GM18502 (cell line): ENCODE measurements at regions not wholly inside any gene's neighbourhood (a gene's known extent, or its start where the extent isn't known, plus 50 kb on each side); places are given as distances from the start of the nearest gene placed in this dataset.
A peak's percentile ranks its signal among the peaks of the same experiment; 100 is the strongest.

Experiments used
- ATAC-seq: cut with Tn5 transposase; IDR thresholded peaks from one replicate; pipeline ENCODE4 v1.9.1; 2021; ENCODE audit warnings: mild to moderate bottlenecking; ENCODE audit not compliant: unreplicated experiment, poor library complexity

DNA sequence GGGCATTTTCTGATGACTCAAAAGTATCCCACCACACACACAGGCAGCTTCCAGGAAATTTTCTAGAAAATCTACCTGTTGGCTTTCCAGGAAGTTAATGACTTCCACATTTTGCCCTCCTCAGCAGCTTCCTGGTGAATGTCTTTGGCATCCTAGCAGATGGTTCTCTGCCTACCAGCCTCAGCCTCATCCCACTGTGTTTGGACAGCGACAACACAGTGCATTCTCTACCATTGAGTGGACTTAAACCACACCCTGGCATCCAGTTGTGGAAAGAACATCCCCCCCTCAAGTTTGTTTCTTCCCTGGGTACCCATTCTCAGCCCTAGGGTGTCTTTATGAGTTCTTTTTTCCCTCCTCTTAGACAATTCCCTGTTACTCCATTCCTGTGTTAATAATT is 50.8 kb upstream of the GADL1 start:
- ATAC-seq, result no peak

DNA sequence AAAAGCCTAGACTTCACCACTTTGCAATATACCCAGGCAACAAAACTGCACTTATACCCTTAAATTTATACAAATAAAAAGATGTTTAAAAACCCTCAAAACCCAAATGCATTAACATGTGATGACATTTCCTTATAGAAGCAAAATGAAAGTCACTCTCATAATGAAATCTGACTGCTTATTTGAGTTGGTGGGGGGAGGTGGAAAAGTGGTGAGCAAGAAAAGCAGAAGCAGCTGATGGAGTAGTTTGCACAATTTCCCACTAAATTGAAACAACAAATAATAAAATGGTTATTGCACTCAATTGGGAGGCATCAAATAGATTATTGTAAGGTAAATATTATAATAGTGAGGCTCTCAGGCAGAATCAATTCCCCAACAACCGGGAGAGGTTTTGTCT is 54.0 kb upstream of the GADL1 start:
- ATAC-seq, result no peak

DNA sequence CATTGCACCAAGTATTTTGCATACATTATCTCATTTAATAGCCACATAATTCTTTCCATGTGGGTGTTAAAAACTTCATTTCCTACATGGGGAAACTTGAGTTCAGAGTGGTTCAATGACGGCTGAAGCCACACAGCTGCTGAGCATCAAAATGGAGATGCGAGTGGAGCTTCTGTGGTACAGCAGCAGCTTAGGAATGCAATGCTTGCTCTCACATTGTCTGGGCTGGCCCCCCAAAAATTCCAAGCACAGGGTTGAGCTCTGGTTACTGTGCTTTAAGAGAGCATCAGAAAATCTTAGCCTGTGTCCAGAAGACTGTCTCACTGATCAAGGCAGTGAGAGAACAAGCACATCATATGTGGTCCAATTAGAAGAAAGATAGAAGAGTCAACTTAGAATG is 57.4 kb upstream of the GADL1 start:
- no peak for ATAC-seq

DNA sequence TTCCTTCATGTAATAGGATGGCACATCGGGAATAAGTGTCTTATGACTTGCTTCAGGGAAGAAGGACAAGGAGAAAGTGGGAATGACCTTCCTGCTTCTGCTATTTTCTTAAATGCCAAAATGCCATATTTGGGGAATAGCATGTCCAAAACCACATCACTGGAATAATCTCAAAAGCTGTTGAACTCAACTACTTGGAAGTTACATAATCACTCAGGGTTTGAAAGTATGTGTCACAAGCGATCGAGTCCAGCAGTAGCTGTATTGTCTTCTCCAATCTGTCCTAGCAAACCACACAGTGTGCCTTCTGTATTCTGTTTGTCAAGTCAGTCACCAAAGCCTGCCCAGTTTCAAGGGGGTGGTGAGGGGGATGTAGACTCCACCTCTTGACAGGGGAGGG is 58.3 kb upstream of the GADL1 start:
- no peak for ATAC-seq

DNA sequence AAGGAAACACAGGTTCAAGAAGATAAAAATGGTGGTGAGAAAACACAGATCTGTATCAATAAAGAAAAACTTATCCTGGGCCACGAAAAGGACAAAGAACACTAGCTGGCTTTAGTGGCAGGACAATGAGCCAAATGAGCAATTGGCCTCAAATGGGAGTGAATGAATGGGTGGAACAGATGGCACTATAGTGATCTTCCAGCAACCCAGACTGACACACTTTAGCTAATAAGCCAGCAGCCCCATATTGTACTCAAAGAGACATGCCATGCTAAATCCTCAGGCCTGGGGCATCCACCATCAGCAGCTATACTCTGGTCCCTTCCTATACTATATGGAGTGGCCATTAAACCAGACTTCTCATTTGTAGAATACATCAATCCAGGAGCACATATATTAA is 60.0 kb upstream of the GADL1 start:
- no peak for ATAC-seq

DNA sequence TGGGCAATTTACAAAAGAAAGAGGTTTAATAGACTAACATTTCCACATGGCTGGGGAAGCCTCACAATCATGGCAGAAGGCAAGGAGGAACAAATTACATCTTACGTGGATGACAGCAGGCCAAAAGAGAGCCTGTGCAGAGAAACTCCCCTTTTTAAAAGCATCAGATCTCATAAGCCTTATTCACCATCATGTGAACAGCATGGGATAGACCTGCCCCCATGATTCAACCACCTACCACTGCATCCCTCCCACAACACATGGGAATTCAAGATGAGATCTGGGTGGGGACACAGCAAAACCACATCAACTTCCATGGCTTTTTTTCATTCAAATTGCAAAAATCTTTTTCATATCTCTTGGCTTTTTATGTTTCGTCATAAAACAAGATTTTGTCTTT is 67.6 kb upstream of the GADL1 start:
- ATAC-seq, result no peak

DNA sequence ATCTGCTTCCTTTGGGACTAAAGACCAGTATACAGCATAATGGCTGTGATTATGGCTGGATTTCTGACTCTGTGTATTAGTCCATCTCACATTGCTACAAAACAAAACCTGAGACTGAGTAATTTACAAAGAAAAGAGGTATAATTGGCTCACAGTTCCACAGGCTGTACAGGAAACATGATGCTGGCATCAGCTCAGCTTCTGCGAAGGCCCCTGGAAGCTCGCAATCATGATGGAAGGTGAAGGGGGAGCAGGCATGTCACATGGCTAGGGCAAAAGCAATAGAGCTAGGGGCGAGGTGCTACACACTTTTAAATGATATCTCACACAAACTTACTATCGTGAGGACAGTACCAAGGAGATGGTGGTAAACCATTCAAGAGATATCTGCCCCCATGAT is 68.0 kb upstream of the GADL1 start:
- ATAC-seq, result no peak

DNA sequence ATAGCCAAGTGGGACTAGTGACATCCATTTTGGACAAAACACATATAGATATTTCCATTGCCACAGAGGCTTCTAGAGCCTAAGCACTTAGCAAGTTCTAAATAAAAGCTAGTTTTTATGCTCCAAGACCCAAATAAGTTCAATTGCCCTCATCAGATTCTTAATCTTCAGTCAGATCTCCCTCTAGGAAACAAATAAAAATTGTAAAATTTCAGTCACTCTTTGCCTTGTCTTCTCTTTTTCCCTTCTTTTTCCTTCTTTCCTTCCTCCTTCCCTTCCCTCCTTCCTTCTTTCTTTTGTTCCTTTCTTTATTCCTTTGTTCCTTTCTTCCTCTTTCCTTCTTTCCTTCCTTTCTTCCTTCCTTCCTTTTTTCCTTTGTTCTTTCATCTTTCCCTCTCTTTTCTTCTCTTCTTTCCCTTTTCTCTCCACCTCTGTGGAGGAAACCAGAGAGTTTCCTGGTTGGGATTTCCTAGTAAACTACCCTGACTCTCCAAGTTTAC is 68.8 kb upstream of the GADL1 start:
- ATAC-seq, result no peak

DNA sequence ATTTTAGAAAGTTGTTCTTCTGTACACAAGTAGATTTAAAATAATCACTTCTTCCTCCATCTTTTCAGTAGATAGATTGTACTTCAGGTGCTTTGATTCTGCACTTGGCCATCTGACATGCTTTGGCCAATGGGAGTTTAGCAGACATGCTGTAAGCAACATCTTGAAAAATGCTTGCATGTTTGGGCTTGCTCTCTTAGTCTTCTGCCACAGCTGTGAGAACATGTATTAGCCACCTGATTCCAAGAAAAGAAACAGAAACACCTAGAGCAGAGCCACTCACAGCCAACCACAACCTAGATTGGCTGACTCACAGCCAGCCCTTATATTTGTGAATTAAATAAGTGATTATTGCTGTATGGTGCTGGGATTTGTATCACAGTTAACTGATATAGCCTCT is 70.2 kb upstream of the GADL1 start:
- peak; percentile 99 for ATAC-seq

DNA sequence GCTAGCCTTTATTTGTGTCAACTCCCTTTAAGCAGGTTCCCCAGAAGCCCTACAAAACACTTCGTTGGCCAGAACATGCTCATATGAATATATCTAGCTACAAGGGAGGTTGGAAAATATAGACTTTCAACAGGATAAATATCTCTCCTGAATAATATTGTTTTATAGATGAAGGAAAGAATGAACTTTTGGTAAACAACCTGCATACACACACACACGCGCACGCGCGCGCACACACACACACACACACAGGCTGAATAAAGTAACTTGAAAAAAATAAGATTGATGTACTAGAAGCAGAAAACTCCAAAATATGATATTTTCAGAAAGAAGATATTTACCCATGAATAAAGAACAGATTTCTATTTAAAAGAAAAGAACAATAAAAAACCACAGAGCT is 72.4 kb upstream of the GADL1 start:
- ATAC-seq, result no peak

DNA sequence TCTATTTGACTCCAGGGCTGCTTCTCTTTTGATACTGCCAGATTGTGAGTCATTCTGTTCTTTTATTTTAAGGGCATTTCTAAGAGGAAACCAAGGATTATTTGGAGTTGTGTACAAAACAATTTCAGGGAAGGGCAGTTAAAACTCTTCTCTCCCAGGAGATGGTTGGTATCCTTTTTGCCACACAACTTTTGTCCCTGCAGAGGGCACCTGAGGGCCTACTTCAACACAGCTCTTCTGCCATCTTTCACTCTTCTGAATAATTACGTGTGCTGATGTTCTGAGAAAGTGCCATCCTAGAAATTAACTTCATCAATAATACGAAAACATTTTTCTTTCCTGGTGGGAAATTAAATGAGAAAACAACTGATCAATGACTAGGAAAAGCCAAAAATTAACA is 75.7 kb upstream of the GADL1 start:
- no peak for ATAC-seq

DNA sequence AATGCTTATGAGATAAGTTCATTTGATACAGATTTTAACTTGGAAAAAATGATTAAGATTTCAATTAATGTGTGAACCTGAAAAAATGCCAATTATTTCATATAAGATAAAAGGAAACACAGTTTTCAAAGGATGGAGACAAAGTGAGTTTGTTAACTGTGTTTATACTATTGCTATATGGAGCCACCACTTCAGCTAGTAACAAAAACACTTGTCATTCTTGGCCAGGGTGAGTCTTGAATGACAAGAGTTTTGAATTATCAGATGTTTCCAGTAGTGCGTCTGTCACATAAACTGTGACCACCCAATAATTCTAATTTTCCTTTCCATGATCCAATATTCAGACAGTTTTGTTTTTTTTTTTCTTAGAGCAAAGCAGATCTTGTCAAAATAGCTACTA is 78.0 kb upstream of the GADL1 start:
- ATAC-seq, result no peak

DNA sequence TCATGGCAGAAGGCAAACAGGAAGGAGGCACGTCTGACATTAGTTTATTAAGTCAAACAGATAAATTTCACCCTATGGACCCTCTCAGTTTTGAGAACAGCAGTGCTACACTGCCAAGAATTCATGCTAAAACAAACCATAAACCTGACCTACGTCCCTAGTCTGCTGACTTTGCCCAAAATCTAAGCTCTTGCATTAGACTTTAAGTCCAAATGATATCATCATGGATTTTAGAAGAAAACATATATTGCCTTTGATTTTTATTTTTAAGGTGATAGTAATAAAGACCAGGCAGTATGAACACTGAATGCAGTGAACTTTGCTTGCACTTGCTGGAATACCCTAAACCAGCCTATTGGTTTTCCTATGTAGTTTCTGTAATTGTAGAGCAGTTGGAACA is 79.6 kb upstream of the GADL1 start:
- no peak for ATAC-seq

DNA sequence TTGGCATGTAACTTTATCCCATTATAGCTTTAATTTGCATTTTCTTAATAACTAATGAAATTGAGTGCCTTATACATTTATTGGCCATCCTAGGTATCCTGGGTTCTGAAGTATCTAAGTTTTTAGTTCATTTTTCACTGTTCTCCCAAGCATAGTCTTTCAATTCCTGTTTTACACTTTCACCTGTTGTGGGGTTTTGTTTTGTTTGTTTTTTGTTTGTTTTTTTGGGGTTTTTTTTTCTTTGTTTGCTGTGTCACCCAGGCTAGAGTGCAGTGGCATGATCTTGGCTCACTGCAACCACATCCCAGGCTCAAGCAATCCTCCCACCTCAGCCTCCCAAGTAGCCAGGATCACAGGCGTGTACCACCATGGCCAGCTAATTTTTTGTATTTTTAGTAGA is 83.1 kb upstream of the GADL1 start:
- ATAC-seq, result no peak

DNA sequence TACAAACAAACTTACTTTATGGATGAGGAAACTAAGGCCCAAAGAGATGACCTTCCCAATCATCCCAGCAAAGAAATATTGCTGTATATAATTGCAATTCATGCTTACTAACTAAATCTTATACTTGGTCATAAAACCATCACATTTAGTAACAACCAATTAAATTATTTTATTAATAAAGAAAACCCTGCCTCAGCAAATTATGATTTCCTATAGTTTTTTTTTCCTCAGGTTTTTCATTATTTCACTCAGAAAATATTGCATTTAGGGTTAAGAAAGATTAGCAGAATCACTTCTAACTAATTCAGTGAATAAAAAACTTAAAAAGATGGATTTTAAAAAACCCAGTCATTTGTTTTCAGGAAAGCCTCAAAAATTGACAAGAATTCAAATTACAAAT is 86.5 kb upstream of the GADL1 start:
- no peak for ATAC-seq

DNA sequence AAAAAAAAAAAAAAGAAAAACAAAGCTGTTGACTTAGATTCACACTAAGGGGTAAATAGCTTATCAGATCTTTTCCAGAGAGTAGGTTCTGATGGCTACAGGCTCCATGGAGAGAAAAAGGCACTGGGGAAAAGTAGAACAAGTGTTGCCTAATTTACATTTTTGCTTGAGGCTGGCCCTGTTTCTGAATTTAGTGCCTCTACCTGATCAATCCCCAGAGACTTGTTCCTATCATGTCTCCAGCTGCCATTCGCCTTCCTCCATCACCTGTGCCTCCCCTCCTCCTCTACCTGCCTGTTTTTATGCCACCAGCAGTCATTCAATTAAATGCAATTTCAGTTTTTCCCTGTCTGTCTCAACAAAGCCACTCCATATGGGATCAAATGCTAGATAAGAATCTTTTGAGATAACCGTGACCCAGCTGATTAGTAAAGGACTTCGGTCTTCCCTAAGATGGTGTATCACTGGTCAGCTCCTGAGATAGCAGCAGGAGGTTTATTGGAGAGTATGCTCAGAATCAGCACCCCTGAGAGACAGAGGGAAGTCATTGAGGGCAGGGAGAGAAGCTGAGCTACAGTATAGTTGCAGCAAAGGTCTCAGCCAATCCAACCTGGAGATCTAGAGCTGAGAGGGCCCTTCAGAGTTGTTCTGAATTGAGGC is 88.1 kb upstream of the GADL1 start:
- no peak for ATAC-seq

DNA sequence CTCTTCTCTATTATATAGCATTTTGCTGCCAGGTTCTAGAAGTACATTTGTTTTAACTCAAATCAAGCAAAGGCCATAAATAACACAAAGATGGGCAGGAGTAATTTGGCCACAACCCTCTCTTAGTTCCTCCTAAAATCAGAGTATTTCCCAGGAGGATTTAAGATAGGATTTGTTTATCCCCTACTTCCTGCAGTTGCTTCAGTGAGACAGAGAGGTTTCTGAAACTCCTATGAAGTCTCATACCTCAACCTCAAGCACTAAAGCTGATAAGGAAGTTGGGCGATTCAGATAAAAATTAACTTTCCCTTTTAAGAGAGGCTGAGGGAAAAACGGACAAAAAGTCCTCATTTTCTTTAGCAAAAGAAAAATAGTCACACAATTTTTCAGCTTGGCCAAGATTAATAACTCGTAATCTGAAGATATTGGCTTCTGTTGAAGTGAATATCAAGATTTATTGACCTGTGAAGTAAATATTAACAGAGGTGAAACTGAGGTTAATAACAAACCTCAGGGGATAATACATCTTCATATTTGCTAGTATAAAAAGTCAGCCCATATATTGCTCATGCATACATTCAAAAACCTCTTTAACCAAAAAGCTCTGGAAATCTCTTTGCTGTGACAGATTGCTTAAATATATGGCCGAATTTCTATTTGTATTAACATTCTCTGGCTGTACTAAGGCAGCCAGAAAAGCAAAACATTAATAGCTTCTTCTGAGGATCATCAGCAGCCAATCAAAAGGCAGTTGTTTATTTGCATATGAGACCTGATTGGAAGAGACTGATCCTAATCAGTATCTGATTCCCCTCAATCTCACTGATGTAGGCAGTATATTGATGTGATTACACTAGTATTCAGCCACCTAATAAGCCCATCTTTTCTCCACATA is 90.6 kb upstream of the GADL1 start:
- peak; percentile 62 for ATAC-seq

DNA sequence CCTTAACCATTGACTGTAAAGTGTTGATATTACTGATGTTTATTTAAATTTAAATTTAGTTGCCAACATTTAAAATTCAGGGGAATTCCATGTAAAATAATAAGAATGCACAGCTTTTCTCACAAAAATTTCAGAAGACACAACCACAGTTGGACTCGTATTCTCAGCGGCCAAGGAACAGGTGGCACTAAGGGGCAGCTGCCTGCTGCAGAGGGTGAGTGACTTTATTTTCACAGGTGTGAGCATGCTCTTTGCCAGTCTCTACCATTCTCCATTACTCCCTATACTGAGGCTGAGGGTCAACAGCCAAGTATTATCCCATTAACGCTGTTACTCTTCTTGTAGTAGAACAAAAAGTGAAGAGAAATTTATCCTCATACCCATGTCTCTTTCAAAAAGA is 92.1 kb upstream of the GADL1 start:
- ATAC-seq, result no peak

DNA sequence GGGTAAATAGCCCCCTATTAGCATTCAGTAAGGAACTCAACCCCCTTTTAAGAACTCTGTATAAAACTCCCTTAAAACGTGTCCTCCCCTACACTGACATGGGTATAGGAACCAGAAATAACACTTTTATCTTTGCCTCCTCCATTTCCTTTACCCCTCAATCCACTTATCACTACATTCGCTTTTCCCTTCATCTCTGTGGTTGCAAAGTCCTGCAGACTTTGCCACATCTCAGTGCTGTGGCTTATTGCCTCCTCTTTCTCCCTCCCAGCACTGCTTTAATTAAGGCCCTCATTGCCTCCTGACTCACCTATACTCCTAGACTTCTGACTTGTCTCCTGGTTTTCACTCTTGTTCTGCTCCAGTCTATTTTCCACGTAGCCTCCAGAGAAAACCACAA is 94.3 kb upstream of the GADL1 start:
- no peak for ATAC-seq

DNA sequence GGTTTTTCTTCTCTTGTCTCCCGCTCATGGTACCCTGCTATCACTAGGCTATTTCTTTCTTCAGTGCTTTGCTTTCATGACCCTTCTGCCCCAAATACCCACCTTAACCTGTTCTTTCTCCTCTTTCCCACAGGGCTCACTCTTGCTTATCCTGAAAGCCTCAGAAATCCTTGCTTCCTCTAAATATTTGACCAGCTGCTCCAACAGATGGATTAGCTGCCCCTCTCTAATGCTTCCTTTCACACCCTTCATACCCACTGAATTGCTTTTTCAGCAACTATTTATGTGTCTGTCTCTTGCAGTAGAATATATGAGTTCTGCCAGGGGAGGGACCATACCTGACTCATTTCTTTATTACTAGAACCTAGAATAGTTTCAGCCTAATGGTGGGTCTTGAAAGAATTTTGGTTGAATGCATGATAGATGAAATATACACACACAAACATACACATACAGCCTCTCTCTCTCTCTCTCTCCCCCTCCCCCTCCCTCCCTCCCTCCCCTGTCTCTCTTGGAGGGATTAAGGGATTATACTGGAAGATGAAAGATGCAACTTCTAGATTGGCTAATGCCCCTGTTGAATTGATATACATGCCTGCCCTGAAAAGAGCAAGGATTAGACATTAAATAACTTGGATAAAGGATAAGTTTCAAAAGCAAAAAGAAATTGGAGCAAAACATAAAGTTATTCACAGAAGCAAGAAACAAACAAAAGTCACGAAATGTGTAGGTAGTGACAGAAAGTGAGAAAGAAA is 95.0 kb upstream of the GADL1 start:
- ATAC-seq, result no peak

DNA sequence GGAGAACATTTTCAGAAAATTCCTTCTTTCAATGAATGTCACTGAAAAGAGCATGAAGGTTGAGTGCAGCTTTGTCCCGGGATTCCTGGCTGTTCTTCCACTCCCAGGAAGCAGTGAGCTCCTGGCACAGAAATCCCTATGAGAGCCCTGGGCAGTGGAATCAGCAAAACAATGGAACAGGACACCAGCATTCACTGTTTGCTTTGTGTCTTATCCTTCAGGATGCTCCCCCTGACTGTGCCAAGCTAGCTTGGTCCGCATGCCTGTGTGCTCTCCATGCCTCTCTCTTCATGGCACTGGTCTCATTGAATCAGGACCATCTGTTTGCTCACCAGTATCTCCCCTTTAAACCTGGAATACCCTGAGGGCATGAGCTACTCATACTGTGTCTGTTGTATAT is 102.0 kb upstream of the GADL1 start:
- no peak for ATAC-seq
